GM21381 (cell line): ENCODE measurements at regions not wholly inside any gene's neighbourhood (a gene's known extent, or its start where the extent isn't known, plus 50 kb on each side); places are given as distances from the start of the nearest gene placed in this dataset.
"Not testable (repeated sequence)": the region's sequence is repeated elsewhere in the genome, so short reads cannot be mapped to it uniquely, and the experiment has no call there.

ENCODE experiments used
- ATAC-seq: cut with Tn5 transposase; IDR thresholded peaks from one replicate; pipeline ENCODE4 v1.9.1; 2021; ENCODE audit warnings: mild to moderate bottlenecking, moderate library complexity; ENCODE audit not compliant: unreplicated experiment

- ATAC-seq = no peak
These were observed 351.3 kb downstream of the NKX6-1 start for GRCh38 chr4:84147831-84148230.

GRCh38 chr4:84146300-84146959 is 352.7 kb downstream of the NKX6-1 start:
- peak; percentile 52 for ATAC-seq

GRCh38 chr4:84145176-84145575 is 353.9 kb downstream of the NKX6-1 start:
- no peak for ATAC-seq

- not testable (repeated sequence) for ATAC-seq
These were observed 372.2 kb downstream of the NKX6-1 start for GRCh38 chr4:84126911-84127310.

- ATAC-seq = no peak
These were observed 372.9 kb downstream of the NKX6-1 start for GRCh38 chr4:84126061-84126787.

GRCh38 chr4:84110040-84110439 is 389.1 kb downstream of the NKX6-1 start:
- no peak for ATAC-seq

GRCh38 chr4:84101653-84102625 is 397.2 kb downstream of the NKX6-1 start:
- ATAC-seq = not testable (repeated sequence)

GRCh38 chr4:84100071-84100470 is 399.0 kb downstream of the NKX6-1 start:
- no peak for ATAC-seq

- ATAC-seq = no peak
These were observed 399.5 kb downstream of the NKX6-1 start for GRCh38 chr4:84099599-84099998.

- ATAC-seq = no peak
These were observed 407.8 kb downstream of the NKX6-1 start for GRCh38 chr4:84091266-84091665.

GRCh38 chr4:84089652-84090437 is 409.2 kb downstream of the NKX6-1 start:
- ATAC-seq = no peak

- no peak for ATAC-seq
These were observed 413.1 kb downstream of the NKX6-1 start for GRCh38 chr4:84085986-84086385.

GRCh38 chr4:84070289-84070688 is 428.8 kb downstream of the NKX6-1 start:
- ATAC-seq = no peak

- no peak for ATAC-seq
These were observed 435.5 kb downstream of the NKX6-1 start for GRCh38 chr4:84063619-84064018.

- ATAC-seq = no peak
These were observed 440.9 kb downstream of the NKX6-1 start for GRCh38 chr4:84058201-84058600.

GRCh38 chr4:84051639-84052038 is 447.5 kb downstream of the NKX6-1 start:
- ATAC-seq = no peak

GRCh38 chr4:84051089-84051488 is 448.0 kb downstream of the NKX6-1 start:
- ATAC-seq = no peak

GRCh38 chr4:84050015-84050414 is 449.1 kb downstream of the NKX6-1 start:
- ATAC-seq = no peak

GRCh38 chr4:84046551-84046950 is 452.5 kb downstream of the NKX6-1 start:
- ATAC-seq = no peak

- no peak for ATAC-seq
These were observed 457.7 kb downstream of the NKX6-1 start for GRCh38 chr4:84041426-84041825.

GRCh38 chr4:84035568-84035967 is 463.5 kb downstream of the NKX6-1 start:
- ATAC-seq = no peak
